NT2/D1 (cell line): ENCODE measurements at regions not wholly inside any gene's neighbourhood (a gene's known extent, or its start where the extent isn't known, plus 50 kb on each side); places are given as distances from the start of the nearest gene placed in this dataset.

Experiments used
- DNase-seq: peaks from one replicate; pipeline ENCODE4 v3.0.0-alpha.2; 2011; ENCODE audit warnings: low read depth, low spot score
- H3K27me3 ChIP-seq: 2 replicates; pipeline ENCODE4 v1.6.0; 2011; ENCODE audit warnings: mild to moderate bottlenecking; ENCODE audit not compliant: insufficient read length, insufficient read depth
- H3K36me3 ChIP-seq: 2 replicates; pipeline ENCODE4 v1.6.1; 2011; ENCODE audit warnings: mild to moderate bottlenecking, low read length, mixed read lengths; ENCODE audit not compliant: insufficient read depth, insufficient read length
- H3K4me1 ChIP-seq: 2 replicates; pipeline ENCODE4 v1.5.1; 2011; ENCODE audit not compliant: insufficient read depth, insufficient read length
- H3K4me3 ChIP-seq: 2 replicates; pipeline ENCODE4 v1.5.1; 2011; ENCODE audit warnings: low read depth; ENCODE audit not compliant: insufficient read length
- H3K9ac ChIP-seq: 2 replicates; pipeline ENCODE4 v1.6.0; 2011; ENCODE audit warnings: low read depth; ENCODE audit not compliant: insufficient read length
- H3K9me3 ChIP-seq: 2 replicates; pipeline ENCODE4 v1.5.1; 2011; ENCODE audit warnings: mild to moderate bottlenecking, low read length; ENCODE audit not compliant: insufficient read depth
- SUZ12 ChIP-seq: IDR thresholded peaks from 2 replicates; pipeline ENCODE4 v1.6.1; 2011; ENCODE audit not compliant: insufficient read length, insufficient read depth; ENCODE audit errors: extremely low read depth
- YY1 ChIP-seq: IDR thresholded peaks from 2 replicates; pipeline ENCODE4 v1.6.1; 2011; ENCODE audit not compliant: insufficient read length, insufficient read depth
- ZNF274 ChIP-seq: IDR thresholded peaks from 2 replicates; pipeline ENCODE4 v1.6.1; 2011; ENCODE audit warnings: mild to moderate bottlenecking, low read depth, low read length

- Histone ChIP-seq H3K9me3 (no peaks in the 10 kb centered on the region), H3K36me3 (no peaks in the 10 kb centered on the region), H3K4me1 (peaks cover 8% of the 10 kb centered on the region), H3K4me3 (no peak overlapping the region), H3K9ac (no peak overlapping the region), H3K27me3 (no peaks in the 10 kb centered on the region)
- TF ChIP-seq YY1 = no peak
- TF ChIP-seq SUZ12 = no peak
- TF ChIP-seq ZNF274 = no peak
- no peak for DNase-seq
Observed at GRCh38 chr1:47684518-47684917, 246.7 kb downstream of the FOXD2 start.

GRCh38 chr1:47684964-47685762 is 247.3 kb downstream of the FOXD2 start:
- Histone ChIP-seq H3K36me3 (no peaks in the 10 kb centered on the region), H3K9ac (no peak overlapping the region), H3K4me1 (peaks cover 9% of the 10 kb centered on the region), H3K4me3 (no peak overlapping the region), H3K27me3 (no peaks in the 10 kb centered on the region), H3K9me3 (no peaks in the 10 kb centered on the region)
- DNase-seq = no peak
- TF ChIP-seq SUZ12 (no peak), YY1 (no peak), ZNF274 (no peak)

- Histone ChIP-seq H3K4me3 (no peak overlapping the region), H3K27me3 (no peaks in the 10 kb centered on the region), H3K4me1 (peaks cover 12% of the 10 kb centered on the region), H3K9ac (no peak overlapping the region), H3K36me3 (no peaks in the 10 kb centered on the region), H3K9me3 (no peaks in the 10 kb centered on the region)
- no peak for TF ChIP-seq SUZ12
- TF ChIP-seq YY1 = no peak
- no peak for TF ChIP-seq ZNF274
- DNase-seq = no peak
Observed at GRCh38 chr1:47685763-47686066, 247.9 kb downstream of the FOXD2 start.

GRCh38 chr1:47686731-47687630 is 249.1 kb downstream of the FOXD2 start:
- H3K9me3 ChIP-seq = no peaks in the 10 kb centered on the region
- no peak overlapping the region for H3K4me3 ChIP-seq
- no peaks in the 10 kb centered on the region for H3K27me3 ChIP-seq
- H3K4me1 ChIP-seq = peaks cover 12% of the 10 kb centered on the region
- peak overlapping the region; percentile 6 for H3K9ac ChIP-seq
- TF ChIP-seq ZNF274 (no peak), YY1 (no peak), SUZ12 (no peak)
- no peak for DNase-seq
- H3K36me3 ChIP-seq = no peaks in the 10 kb centered on the region

- Histone ChIP-seq H3K27me3 (no peaks in the 10 kb centered on the region), H3K36me3 (no peaks in the 10 kb centered on the region), H3K4me1 (peaks cover 12% of the 10 kb centered on the region), H3K9ac (peak overlapping the region; percentile 6), H3K4me3 (no peak overlapping the region), H3K9me3 (no peaks in the 10 kb centered on the region)
- no peak for DNase-seq
- no peak for TF ChIP-seq SUZ12
- no peak for TF ChIP-seq ZNF274
- TF ChIP-seq YY1 = no peak
Observed at GRCh38 chr1:47687631-47688460, 250.0 kb downstream of the FOXD2 start.

GRCh38 chr1:47688461-47689296 is 250.8 kb downstream of the FOXD2 start:
- TF ChIP-seq YY1 = no peak
- no peak for TF ChIP-seq SUZ12
- TF ChIP-seq ZNF274 = no peak
- Histone ChIP-seq H3K27me3 (no peaks in the 10 kb centered on the region), H3K36me3 (no peaks in the 10 kb centered on the region), H3K9me3 (no peaks in the 10 kb centered on the region), H3K4me1 (peaks cover 12% of the 10 kb centered on the region), H3K9ac (peak overlapping the region; percentile 6), H3K4me3 (no peak overlapping the region)
- DNase-seq = no peak
